ENCODE measurements at regions not wholly inside any gene's neighbourhood (a gene's known extent, or its start where the extent isn't known, plus 50 kb on each side); places are given as distances from the start of the nearest gene placed in this dataset.
"Not testable (repeated sequence)": the region's sequence is repeated elsewhere in the genome, so short reads cannot be mapped to it uniquely, and the experiment has no call there.

DNA sequence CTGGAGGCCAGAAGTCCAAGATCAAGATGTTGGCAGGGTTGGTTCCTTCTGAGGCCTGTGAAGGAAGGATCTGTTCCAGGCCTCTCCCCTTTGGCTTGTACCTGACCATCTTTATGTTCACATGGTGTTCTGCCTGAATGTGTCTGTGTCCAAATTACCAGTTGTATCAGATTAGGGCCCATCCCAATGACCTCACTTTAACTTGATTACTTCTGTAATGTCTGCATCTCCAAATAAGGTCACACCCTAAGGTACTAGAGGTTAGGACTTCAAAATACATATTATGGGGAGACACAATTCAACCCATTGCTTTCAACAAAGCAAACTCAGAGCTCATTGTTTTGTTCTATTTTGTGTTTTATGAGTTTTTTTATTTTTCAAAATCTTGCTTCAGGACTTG is 75.7 kb downstream of the TNFAIP3 start:
- DNase-seq, result no peak
- Histone ChIP-seq H3K4me1 (no peaks in the 10 kb centered on the region), H3K9me3 (no peaks in the 10 kb centered on the region), H3K27me3 (no peaks in the 10 kb centered on the region), H3K4me3 (replicated peaks in 1 of 3) (no peak overlapping the region), H3K36me3 (no peaks in the 10 kb centered on the region), H3K27ac (no peak overlapping the region)
- intact Hi-C loops (cut with DNase I), result loop anchor here (10.0 kb wide), 2 partner anchors 78 to 148 kb away; partner anchors contain the start of gene TNFAIP3
- TF ChIP-seq POLR2A (IDR thresholded peaks at IDR 0.05), result no peak
- TF ChIP-seq, protein P1, sequence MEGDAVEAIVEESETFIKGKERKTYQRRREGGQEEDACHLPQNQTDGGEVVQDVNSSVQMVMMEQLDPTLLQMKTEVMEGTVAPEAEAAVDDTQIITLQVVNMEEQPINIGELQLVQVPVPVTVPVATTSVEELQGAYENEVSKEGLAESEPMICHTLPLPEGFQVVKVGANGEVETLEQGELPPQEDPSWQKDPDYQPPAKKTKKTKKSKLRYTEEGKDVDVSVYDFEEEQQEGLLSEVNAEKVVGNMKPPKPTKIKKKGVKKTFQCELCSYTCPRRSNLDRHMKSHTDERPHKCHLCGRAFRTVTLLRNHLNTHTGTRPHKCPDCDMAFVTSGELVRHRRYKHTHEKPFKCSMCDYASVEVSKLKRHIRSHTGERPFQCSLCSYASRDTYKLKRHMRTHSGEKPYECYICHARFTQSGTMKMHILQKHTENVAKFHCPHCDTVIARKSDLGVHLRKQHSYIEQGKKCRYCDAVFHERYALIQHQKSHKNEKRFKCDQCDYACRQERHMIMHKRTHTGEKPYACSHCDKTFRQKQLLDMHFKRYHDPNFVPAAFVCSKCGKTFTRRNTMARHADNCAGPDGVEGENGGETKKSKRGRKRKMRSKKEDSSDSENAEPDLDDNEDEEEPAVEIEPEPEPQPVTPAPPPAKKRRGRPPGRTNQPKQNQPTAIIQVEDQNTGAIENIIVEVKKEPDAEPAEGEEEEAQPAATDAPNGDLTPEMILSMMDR (IDR thresholded peaks at IDR 0.05), result no peak

DNA sequence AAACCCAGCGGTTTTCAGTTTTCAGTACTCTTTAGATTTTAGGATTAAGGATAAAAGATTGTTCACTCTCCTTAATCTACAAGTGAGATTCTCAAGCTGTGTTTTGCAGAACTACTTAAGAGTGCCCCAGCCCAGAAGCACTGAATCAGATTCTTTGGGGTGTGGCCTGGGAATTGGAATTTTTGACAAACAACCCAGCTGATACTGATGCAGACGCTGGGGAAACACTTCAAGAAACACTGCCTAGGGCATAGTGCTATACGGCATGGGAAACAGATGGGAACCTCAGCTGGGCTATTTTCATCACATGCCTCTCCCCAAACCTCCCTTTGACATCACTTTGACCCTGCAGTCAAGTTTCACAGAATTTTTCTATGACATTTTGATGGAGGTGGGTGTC is 77.3 kb downstream of the TNFAIP3 start:
- not testable (repeated sequence) for H3K9me3 ChIP-seq; H3K36me3 ChIP-seq; DNase-seq; H3K4me1 ChIP-seq; H3K4me3 ChIP-seq (replicated peaks in 1 of 3); H3K27ac ChIP-seq; H3K27me3 ChIP-seq
- WGBS, 2 donors, result 38 to 56% methylated on average over 3 of the region's 3 CpGs
- intact Hi-C loops (cut with DNase I), result loop anchor here (10.0 kb wide), 2 partner anchors 80 to 150 kb away; partner anchors contain the start of gene TNFAIP3

- Histone ChIP-seq H3K27me3 (no peaks in the 10 kb centered on the region), H3K4me3 (replicated peaks in 1 of 3) (no peak overlapping the region), H3K4me1 (no peaks in the 10 kb centered on the region), H3K27ac (no peak overlapping the region), H3K36me3 (no peaks in the 10 kb centered on the region), H3K9me3 (no peaks in the 10 kb centered on the region)
- 48 to 51% methylated on average over 6 of the region's 6 CpGs for WGBS, 2 donors
- no peak for TF ChIP-seq POLR2A (IDR thresholded peaks at IDR 0.05)
- TF ChIP-seq, protein P1 (IDR thresholded peaks at IDR 0.05), result peak in 5 of 6 experiments; percentile 58 to 82 (median 73)
- intact Hi-C loops (cut with DNase I), result loop anchor here (5.0 to 10.0 kb wide), 3 partner anchors 80 to 243 kb away; partner anchors contain the start of gene TNFAIP3
- peak in 1 of 2 donors; percentile 4 for DNase-seq
Measured at GRCh38 chr6:137944793-137945498, 77.9 kb downstream of the TNFAIP3 start.

GRCh38 chr6:137949686-137950390 is 82.8 kb downstream of the TNFAIP3 start:
- Histone ChIP-seq H3K27ac (no peak overlapping the region), H3K27me3 (no peaks in the 10 kb centered on the region), H3K9me3 (no peaks in the 10 kb centered on the region), H3K4me1 (no peaks in the 10 kb centered on the region), H3K36me3 (no peaks in the 10 kb centered on the region), H3K4me3 (replicated peaks in 1 of 3) (no peak overlapping the region)
- WGBS, 2 donors, result 93 to 96% methylated on average over 1 of the region's 1 CpG
- DNase-seq, result no peak
- TF ChIP-seq, protein P1 (IDR thresholded peaks at IDR 0.05), result no peak
- TF ChIP-seq POLR2A (IDR thresholded peaks at IDR 0.05), result no peak
- intact Hi-C loops (cut with DNase I), result loop anchor here (5.0 to 10.0 kb wide), 3 partner anchors 85 to 248 kb away; partner anchors contain the start of gene TNFAIP3

DNA sequence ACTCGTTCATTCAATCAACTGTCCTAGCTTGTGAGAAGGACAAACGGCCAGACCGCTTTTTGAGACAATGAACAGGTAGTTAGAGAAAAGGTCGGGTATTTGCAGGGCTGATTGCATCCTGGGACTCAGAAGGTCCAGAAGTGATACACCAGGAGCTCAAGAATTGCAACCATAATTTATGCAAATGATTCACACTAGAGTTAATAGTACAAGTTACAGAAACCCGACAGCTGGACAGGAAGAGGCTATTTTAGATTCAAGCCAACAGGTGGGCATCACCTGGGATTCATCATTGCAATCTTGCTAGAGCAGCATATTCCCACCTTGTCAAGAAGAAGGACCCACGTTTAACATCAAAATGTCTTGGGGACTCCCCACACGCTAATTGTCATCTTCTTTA is 83.5 kb downstream of the TNFAIP3 start:
- no peak for TF ChIP-seq POLR2A (IDR thresholded peaks at IDR 0.05)
- TF ChIP-seq, protein P1 (IDR thresholded peaks at IDR 0.05), result no peak
- intact Hi-C loops (cut with DNase I), result no loop called here
- H3K27me3 ChIP-seq, result no peaks in the 10 kb centered on the region
- WGBS, 2 donors, result 91 to 92% methylated on average over 7 of the region's 7 CpGs
- no peaks in the 10 kb centered on the region for H3K9me3 ChIP-seq
- no peaks in the 10 kb centered on the region for H3K4me1 ChIP-seq
- H3K4me3 ChIP-seq (replicated peaks in 1 of 3), result no peak overlapping the region
- no peak for DNase-seq
- H3K36me3 ChIP-seq, result no peaks in the 10 kb centered on the region
- no peak overlapping the region for H3K27ac ChIP-seq
